Transverse colon (tissue), 3 donors: ENCODE measurements at regions not wholly inside any gene's neighbourhood (a gene's known extent, or its start where the extent isn't known, plus 50 kb on each side); places are given as distances from the start of the nearest gene placed in this dataset.

Experiments used
- POLR2A ChIP-seq: fragments of 450-650 bp; IDR thresholded peaks from one replicate; pipeline ENCODE4 v1.6.1; 2016; ENCODE audit warnings: antibody characterized with exemption, mild to moderate bottlenecking, moderate library complexity
- TF ChIP-seq, protein P1 (sequence below), 5 experiments: fragments of 200-600 bp in 3 of 5; fragments of 450-650 bp in 2 of 5; sonication (generic) in 3 of 5; IDR thresholded peaks; 1 replicate in 2 of 5; 2 replicates in 3 of 5; pipeline ENCODE4 v1.5.1; 2016 to 2017; ENCODE audit warnings: antibody characterized with exemption in 5 of 5, inconsistent platforms in 3 of 5, mild to moderate bottlenecking in 2 of 5, moderate library complexity in 1 of 5

GRCh38 chr13:104085611-104086010 lies 1019.4 kb upstream of the SLC10A2 start:
- TF ChIP-seq, protein P1, sequence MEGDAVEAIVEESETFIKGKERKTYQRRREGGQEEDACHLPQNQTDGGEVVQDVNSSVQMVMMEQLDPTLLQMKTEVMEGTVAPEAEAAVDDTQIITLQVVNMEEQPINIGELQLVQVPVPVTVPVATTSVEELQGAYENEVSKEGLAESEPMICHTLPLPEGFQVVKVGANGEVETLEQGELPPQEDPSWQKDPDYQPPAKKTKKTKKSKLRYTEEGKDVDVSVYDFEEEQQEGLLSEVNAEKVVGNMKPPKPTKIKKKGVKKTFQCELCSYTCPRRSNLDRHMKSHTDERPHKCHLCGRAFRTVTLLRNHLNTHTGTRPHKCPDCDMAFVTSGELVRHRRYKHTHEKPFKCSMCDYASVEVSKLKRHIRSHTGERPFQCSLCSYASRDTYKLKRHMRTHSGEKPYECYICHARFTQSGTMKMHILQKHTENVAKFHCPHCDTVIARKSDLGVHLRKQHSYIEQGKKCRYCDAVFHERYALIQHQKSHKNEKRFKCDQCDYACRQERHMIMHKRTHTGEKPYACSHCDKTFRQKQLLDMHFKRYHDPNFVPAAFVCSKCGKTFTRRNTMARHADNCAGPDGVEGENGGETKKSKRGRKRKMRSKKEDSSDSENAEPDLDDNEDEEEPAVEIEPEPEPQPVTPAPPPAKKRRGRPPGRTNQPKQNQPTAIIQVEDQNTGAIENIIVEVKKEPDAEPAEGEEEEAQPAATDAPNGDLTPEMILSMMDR (IDR thresholded peaks at IDR 0.05), result no peak
- TF ChIP-seq POLR2A, result no peak
